ENCODE measurements at regions not wholly inside any gene's neighbourhood (a gene's known extent, or its start where the extent isn't known, plus 50 kb on each side); places are given as distances from the start of the nearest gene placed in this dataset.

GRCh38 chr7:88694207-88694606 is 65.3 kb upstream of the ZNF804B start:
- TF ChIP-seq CTCF (conservative IDR thresholded peaks at IDR 0.05; ENCODE audit: low read depth, low read length) (no peak), EZH2 (IDR thresholded peaks at IDR 0.05; ENCODE audit: borderline replicate concordance, low read depth, low read length, poor library complexity, severe bottlenecking) (no peak)

Data from A673 (cell line).